SK-N-SH treated with all-trans-retinoic acid at 6 μM for 48 hours (cell line): ENCODE measurements at regions not wholly inside any gene's neighbourhood (a gene's known extent, or its start where the extent isn't known, plus 50 kb on each side); places are given as distances from the start of the nearest gene placed in this dataset.

ENCODE experiments used
- ATAC-seq: fragments of 200-7000 bp; cut with Tn5 transposase; 3 replicates; pipeline ENCODE4 v1.9.1; 2020; ENCODE audit warnings: mild to moderate bottlenecking, moderate library complexity
- ARNTL ChIP-seq: fragments of 450-650 bp; formaldehyde crosslinking; IDR thresholded peaks from 2 replicates; pipeline ENCODE4 v1.5.0; 2020; ENCODE audit warnings: low read depth, mild to moderate bottlenecking, moderate library complexity, borderline replicate concordance
- BACH2 ChIP-seq: fragments of 250-450 bp; sonication (Bioruptor Pico); IDR thresholded peaks from 2 replicates; pipeline ENCODE4 v1.9.0; 2021; ENCODE audit warnings: mild to moderate bottlenecking, borderline replicate concordance
- CREB5 ChIP-seq: fragments of 250-450 bp; sonication (Bioruptor Pico); IDR thresholded peaks from 2 replicates; pipeline ENCODE4 v1.5.1; 2020; ENCODE audit warnings: low read depth, mild to moderate bottlenecking, moderate library complexity
- CSDC2 ChIP-seq: fragments of 250-450 bp; sonication (Bioruptor Pico); IDR thresholded peaks from 2 replicates; pipeline ENCODE4 v1.5.0; 2020; ENCODE audit warnings: mild to moderate bottlenecking, moderate library complexity
- ESRRG ChIP-seq: fragments of 250-450 bp; sonication (Bioruptor Pico); IDR thresholded peaks from 2 replicates; pipeline ENCODE4 v1.6.1; 2021; ENCODE audit warnings: mild to moderate bottlenecking
- GLIS3 ChIP-seq: fragments of 250-450 bp; sonication (Bioruptor Pico); IDR thresholded peaks from 2 replicates; pipeline ENCODE4 v1.5.0; 2020; ENCODE audit warnings: mild to moderate bottlenecking, moderate library complexity
- ISL1 ChIP-seq: fragments of 250-450 bp; sonication (Bioruptor Pico); IDR thresholded peaks from 2 replicates; pipeline ENCODE4 v2.1.2; 2022; ENCODE audit warnings: mild to moderate bottlenecking, moderate library complexity
- OSR1 ChIP-seq: fragments of 250-450 bp; sonication (Bioruptor Pico); IDR thresholded peaks from 2 replicates; pipeline ENCODE4 v1.8.0; 2022; ENCODE audit warnings: moderate library complexity, mild to moderate bottlenecking, inconsistent platforms
- PATZ1 ChIP-seq: fragments of 250-450 bp; sonication (Bioruptor Pico); IDR thresholded peaks from 2 replicates; pipeline ENCODE4 v1.8.0; 2020; ENCODE audit warnings: mild to moderate bottlenecking, moderate library complexity, borderline replicate concordance
- PPARA ChIP-seq: fragments of 250-450 bp; sonication (Bioruptor Pico); IDR thresholded peaks from 2 replicates; pipeline ENCODE4 v1.5.0; 2020; ENCODE audit warnings: mild to moderate bottlenecking, borderline replicate concordance
- RARB ChIP-seq: fragments of 250-450 bp; sonication (Bioruptor Pico); IDR thresholded peaks from 2 replicates; pipeline ENCODE4 v1.8.0; 2021; ENCODE audit warnings: mild to moderate bottlenecking, moderate library complexity
- SNAI2 ChIP-seq: fragments of 250-450 bp; sonication (Bioruptor Pico); IDR thresholded peaks from 2 replicates; pipeline ENCODE4 v1.5.0; 2020; ENCODE audit warnings: mild to moderate bottlenecking, moderate library complexity
- TCF4 ChIP-seq: fragments of 250-450 bp; sonication (Bioruptor Pico); IDR thresholded peaks from 2 replicates; pipeline ENCODE4 v1.8.0; 2021; ENCODE audit warnings: mild to moderate bottlenecking, moderate library complexity, borderline replicate concordance
- TOX ChIP-seq: fragments of 250-450 bp; sonication (Bioruptor Pico); IDR thresholded peaks from 2 replicates; pipeline ENCODE4 v1.8.0; 2021; ENCODE audit warnings: mild to moderate bottlenecking, moderate library complexity, borderline replicate concordance
- TSHZ2 ChIP-seq: fragments of 250-450 bp; sonication (Bioruptor Pico); IDR thresholded peaks from 2 replicates; pipeline ENCODE4 v1.5.0; 2020; ENCODE audit warnings: mild to moderate bottlenecking, moderate library complexity
- ZC3H10 ChIP-seq: fragments of 250-450 bp; sonication (Bioruptor Pico); IDR thresholded peaks from 2 replicates; pipeline ENCODE4 v1.5.1; 2021; ENCODE audit warnings: mild to moderate bottlenecking, moderate library complexity
- ZFP3 ChIP-seq: fragments of 250-450 bp; sonication (Bioruptor Pico); IDR thresholded peaks from 2 replicates; pipeline ENCODE4 v1.5.0; 2020; ENCODE audit warnings: mild to moderate bottlenecking, moderate library complexity
- ZNF70 ChIP-seq: fragments of 450-650 bp; formaldehyde crosslinking; IDR thresholded peaks from 2 replicates; pipeline ENCODE4 v1.5.0; 2020; ENCODE audit warnings: mild to moderate bottlenecking, moderate library complexity
- ZNF8 ChIP-seq: fragments of 450-650 bp; formaldehyde crosslinking; IDR thresholded peaks from 2 replicates; pipeline ENCODE4 v1.5.0; 2020; ENCODE audit warnings: mild to moderate bottlenecking, moderate library complexity
- TF ChIP-seq, protein P1 (sequence below): fragments of 250-450 bp; sonication (Bioruptor Pico); IDR thresholded peaks from 2 replicates; pipeline ENCODE4 v1.8.0; 2021; ENCODE audit warnings: low read depth, mild to moderate bottlenecking, moderate library complexity, borderline replicate concordance

- no peak for TF ChIP-seq GLIS3 (CRISPR knock-in tag)
- no peak for TF ChIP-seq PPARA (CRISPR knock-in tag)
- TF ChIP-seq, protein P1, sequence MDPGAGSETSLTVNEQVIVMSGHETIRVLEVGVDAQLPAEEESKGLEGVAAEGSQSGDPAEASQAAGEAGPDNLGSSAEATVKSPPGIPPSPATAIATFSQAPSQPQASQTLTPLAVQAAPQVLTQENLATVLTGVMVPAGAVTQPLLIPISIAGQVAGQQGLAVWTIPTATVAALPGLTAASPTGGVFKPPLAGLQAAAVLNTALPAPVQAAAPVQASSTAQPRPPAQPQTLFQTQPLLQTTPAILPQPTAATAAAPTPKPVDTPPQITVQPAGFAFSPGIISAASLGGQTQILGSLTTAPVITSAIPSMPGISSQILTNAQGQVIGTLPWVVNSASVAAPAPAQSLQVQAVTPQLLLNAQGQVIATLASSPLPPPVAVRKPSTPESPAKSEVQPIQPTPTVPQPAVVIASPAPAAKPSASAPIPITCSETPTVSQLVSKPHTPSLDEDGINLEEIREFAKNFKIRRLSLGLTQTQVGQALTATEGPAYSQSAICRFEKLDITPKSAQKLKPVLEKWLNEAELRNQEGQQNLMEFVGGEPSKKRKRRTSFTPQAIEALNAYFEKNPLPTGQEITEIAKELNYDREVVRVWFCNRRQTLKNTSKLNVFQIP, result no peak
- TF ChIP-seq BACH2, result no peak
- no peak for TF ChIP-seq ISL1 (CRISPR knock-in tag)
- no peak for TF ChIP-seq PATZ1 (CRISPR knock-in tag)
- no peak for TF ChIP-seq TOX
- no peak for TF ChIP-seq ZFP3 (CRISPR knock-in tag)
- no peak for TF ChIP-seq ARNTL (CRISPR knock-in tag)
- TF ChIP-seq TSHZ2, result no peak
- no peak for TF ChIP-seq ZNF8 (CRISPR knock-in tag)
- TF ChIP-seq ZC3H10 (CRISPR knock-in tag), result no peak
- TF ChIP-seq CREB5 (CRISPR knock-in tag), result no peak
- TF ChIP-seq OSR1 (CRISPR knock-in tag), result no peak
- TF ChIP-seq ZNF70 (CRISPR knock-in tag), result no peak
- TF ChIP-seq ESRRG (CRISPR knock-in tag), result no peak
- TF ChIP-seq CSDC2 (CRISPR knock-in tag), result no peak
- no peak for TF ChIP-seq RARB (CRISPR knock-in tag)
- ATAC-seq, result no peak
These were observed 118.7 kb upstream of the NUDT7 start for GRCh38 chr16:77603656-77604055.

GRCh38 chr16:77610496-77610895, 111.8 kb upstream of the NUDT7 start:
- ATAC-seq, result no peak
- no peak for TF ChIP-seq ISL1 (CRISPR knock-in tag)
- no peak for TF ChIP-seq ARNTL (CRISPR knock-in tag)
- no peak for TF ChIP-seq OSR1 (CRISPR knock-in tag)
- TF ChIP-seq BACH2, result no peak
- no peak for TF ChIP-seq TOX
- TF ChIP-seq, protein P1, result no peak
- TF ChIP-seq SNAI2, result no peak
- TF ChIP-seq GLIS3 (CRISPR knock-in tag), result no peak
- no peak for TF ChIP-seq ZFP3 (CRISPR knock-in tag)

DNA sequence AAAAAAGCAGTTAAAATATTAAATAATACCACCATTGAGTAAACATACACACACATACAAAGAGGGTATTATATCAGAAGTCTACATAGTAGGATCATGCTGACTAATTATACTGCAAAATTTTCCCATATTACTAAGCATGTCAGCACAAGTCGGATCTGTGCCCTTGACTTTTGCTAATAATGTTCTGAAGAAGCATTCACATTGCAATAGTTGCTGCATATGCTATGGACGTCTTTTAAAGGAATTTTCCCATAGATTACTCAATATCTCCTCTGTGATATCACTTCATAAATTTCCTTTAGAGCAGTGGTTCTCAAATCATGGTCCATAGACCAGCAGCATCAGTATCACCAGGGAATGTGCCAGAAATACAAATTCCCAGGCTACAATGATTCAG, 110.9 kb upstream of the NUDT7 start:
- TF ChIP-seq TCF4 (CRISPR knock-in tag) (no peak), OSR1 (CRISPR knock-in tag) (no peak)
- ATAC-seq, result no peak

- TF ChIP-seq ZFP3 (CRISPR knock-in tag) (no peak), TCF4 (CRISPR knock-in tag) (no peak), PATZ1 (CRISPR knock-in tag) (no peak), ZNF70 (CRISPR knock-in tag) (no peak), PPARA (CRISPR knock-in tag) (no peak)
- TF ChIP-seq, all 23 proteins: peak for 0
- no peak for ATAC-seq
These were observed 109.7 kb upstream of the NUDT7 start for GRCh38 chr16:77612596-77612995.
